GM23338 (cell line): ENCODE measurements at regions not wholly inside any gene's neighbourhood (a gene's known extent, or its start where the extent isn't known, plus 50 kb on each side); places are given as distances from the start of the nearest gene placed in this dataset.
A peak's percentile ranks its signal among the peaks of the same experiment; 100 is the strongest.

Source experiments
- ATAC-seq: fragments of 200-7000 bp; cut with Tn5 transposase; 3 replicates; pipeline ENCODE4 v1.9.1; 2020
- DNase-seq: peaks from one replicate; pipeline ENCODE4 v3.0.0-alpha.2; 2015; ENCODE audit warnings: low spot score
- H2AFZ ChIP-seq: fragments of 200-600 bp; sonication (generic); 2 replicates; pipeline ENCODE4 v1.8.0; 2016; ENCODE audit warnings: antibody characterized with exemption, mild to moderate bottlenecking, moderate library complexity
- H3F3A ChIP-seq: fragments of 200-600 bp; sonication (generic); replicated peaks from 2 replicates; pipeline ENCODE4 v1.8.0; 2017; ENCODE audit warnings: antibody characterized with exemption, mixed run types, low read depth
- H3K27ac ChIP-seq: fragments of 200-600 bp; sonication (generic); 2 replicates; pipeline ENCODE4 v1.6.1; 2016; ENCODE audit warnings: low read depth
- H3K27me3 ChIP-seq: fragments of 200-600 bp; sonication (generic); 2 replicates; pipeline ENCODE4 v1.8.0; 2016; ENCODE audit warnings: mild to moderate bottlenecking, mixed run types, moderate library complexity; ENCODE audit not compliant: insufficient read depth
- H3K36me3 ChIP-seq: fragments of 200-600 bp; sonication (generic); 2 replicates; pipeline ENCODE4 v1.8.0; 2016; ENCODE audit warnings: mild to moderate bottlenecking; ENCODE audit not compliant: insufficient read depth
- H3K4me1 ChIP-seq: fragments of 200-600 bp; sonication (generic); 2 replicates; pipeline ENCODE4 v1.8.0; 2016; ENCODE audit warnings: mild to moderate bottlenecking, moderate library complexity; ENCODE audit not compliant: insufficient read depth
- H3K4me2 ChIP-seq: fragments of 200-600 bp; sonication (generic); 2 replicates; pipeline ENCODE4 v1.7.1; 2017; ENCODE audit warnings: mixed run types
- H3K4me3 ChIP-seq: fragments of 200-600 bp; sonication (generic); 2 replicates; pipeline ENCODE4 v1.6.1; 2016; ENCODE audit warnings: mixed run types
- H3K79me2 ChIP-seq: fragments of 200-600 bp; sonication (generic); replicated peaks from 2 replicates; pipeline ENCODE4 v1.8.0; 2017; ENCODE audit warnings: mild to moderate bottlenecking; ENCODE audit not compliant: insufficient read depth
- H3K9me2 ChIP-seq: fragments of 200-600 bp; sonication (generic); 2 replicates; pipeline ENCODE4 v1.8.0; 2017; ENCODE audit not compliant: insufficient read depth
- H4K20me1 ChIP-seq: fragments of 200-600 bp; sonication (generic); replicated peaks from 2 replicates; pipeline ENCODE4 v1.8.0; 2017; ENCODE audit warnings: mild to moderate bottlenecking; ENCODE audit not compliant: insufficient read depth
- H3K27ac Mint-ChIP-seq: 2 replicates; pipeline ENCODE4 v1.8.0; 2020; ENCODE audit warnings: inconsistent platforms, mild to moderate bottlenecking, moderate library complexity, mixed read lengths
- H3K27me3 Mint-ChIP-seq: 3 replicates; pipeline ENCODE4 v1.8.0; 2022; ENCODE audit warnings: low read depth, mild to moderate bottlenecking, moderate library complexity, mixed read lengths, inconsistent platforms; ENCODE audit not compliant: insufficient read depth, poor library complexity
- H3K36me3 Mint-ChIP-seq: 3 replicates; pipeline ENCODE4 v1.8.0; 2021; ENCODE audit warnings: low read depth, mild to moderate bottlenecking, inconsistent platforms, moderate library complexity, mixed read lengths
- H3K4me1 Mint-ChIP-seq: 3 replicates; pipeline ENCODE4 v1.8.0; 2020; ENCODE audit warnings: mild to moderate bottlenecking, inconsistent platforms, mixed read lengths
- H3K4me3 Mint-ChIP-seq: 3 replicates; pipeline ENCODE4 v1.8.0; 2021; ENCODE audit warnings: moderate library complexity, mild to moderate bottlenecking, inconsistent platforms, mixed read lengths
- H3K9me3 Mint-ChIP-seq: 3 replicates; pipeline ENCODE4 v1.8.0; 2020; ENCODE audit warnings: moderate library complexity, mild to moderate bottlenecking, inconsistent platforms, mixed read lengths
- CREB1 ChIP-seq: fragments of 250-450 bp; sonication (Bioruptor Pico); IDR thresholded peaks from 2 replicates; pipeline ENCODE4 v1.5.0; 2020; ENCODE audit warnings: low read depth, mild to moderate bottlenecking, moderate library complexity
- ETS1 ChIP-seq: IDR thresholded peaks from 2 replicates; pipeline ENCODE4 v1.6.1; 2016; ENCODE audit warnings: antibody characterized with exemption
- EZH2 ChIP-seq: fragments of 200-600 bp; sonication (generic); IDR thresholded peaks from one replicate; pipeline ENCODE4 v1.8.0; 2017; ENCODE audit warnings: antibody characterized with exemption, mild to moderate bottlenecking, low read depth; ENCODE audit not compliant: unreplicated experiment
- EZH2phosphoT487 ChIP-seq: fragments of 200-600 bp; sonication (generic); IDR thresholded peaks from one replicate; pipeline ENCODE4 v1.8.1; 2018; ENCODE audit warnings: antibody characterized with exemption; ENCODE audit not compliant: unreplicated experiment
- JUNB ChIP-seq: IDR thresholded peaks from one replicate; pipeline ENCODE4 v1.6.1; 2016; ENCODE audit warnings: antibody characterized with exemption; ENCODE audit not compliant: unreplicated experiment
- NANOG ChIP-seq: IDR thresholded peaks from 2 replicates; pipeline ENCODE4 v1.6.1; 2016; ENCODE audit warnings: antibody characterized with exemption, borderline replicate concordance
- POLR2AphosphoS5 ChIP-seq: IDR thresholded peaks from 2 replicates; pipeline ENCODE4 v1.6.1; 2016; ENCODE audit warnings: antibody characterized with exemption, low read depth
- REST ChIP-seq: IDR thresholded peaks from one replicate; pipeline ENCODE4 v1.6.1; 2018; ENCODE audit warnings: antibody characterized with exemption; ENCODE audit not compliant: unreplicated experiment
- STAT1 ChIP-seq: IDR thresholded peaks from one replicate; pipeline ENCODE4 v1.6.1; 2016; ENCODE audit warnings: antibody characterized with exemption; ENCODE audit not compliant: unreplicated experiment
- ZNF114 ChIP-seq: fragments of 250-450 bp; sonication (Bioruptor Pico); IDR thresholded peaks from 2 replicates; pipeline ENCODE4 v1.5.0; 2020; ENCODE audit warnings: mild to moderate bottlenecking, moderate library complexity
- ZNF331 ChIP-seq: fragments of 250-450 bp; sonication (Bioruptor Pico); IDR thresholded peaks from 2 replicates; pipeline ENCODE4 v1.5.0; 2020; ENCODE audit warnings: low read depth, mild to moderate bottlenecking, moderate library complexity
- TF ChIP-seq, protein P1 (sequence below): fragments of 250-450 bp; sonication (Bioruptor Pico); IDR thresholded peaks from 2 replicates; pipeline ENCODE4 v1.5.0; 2020; ENCODE audit warnings: mild to moderate bottlenecking, moderate library complexity
- TF ChIP-seq, protein P2 (sequence below), 2 experiments: fragments of 200-600 bp in 1 of 2; sonication (generic) in 1 of 2; conservative IDR thresholded peaks; 2 replicates each; pipeline versions ENCODE4 v1.5.1 to v1.6.1; 2016 to 2017; ENCODE audit warnings: antibody characterized with exemption in 2 of 2, low read depth in 2 of 2, mild to moderate bottlenecking in 2 of 2, moderate library complexity in 1 of 2

- TF ChIP-seq, protein P1, sequence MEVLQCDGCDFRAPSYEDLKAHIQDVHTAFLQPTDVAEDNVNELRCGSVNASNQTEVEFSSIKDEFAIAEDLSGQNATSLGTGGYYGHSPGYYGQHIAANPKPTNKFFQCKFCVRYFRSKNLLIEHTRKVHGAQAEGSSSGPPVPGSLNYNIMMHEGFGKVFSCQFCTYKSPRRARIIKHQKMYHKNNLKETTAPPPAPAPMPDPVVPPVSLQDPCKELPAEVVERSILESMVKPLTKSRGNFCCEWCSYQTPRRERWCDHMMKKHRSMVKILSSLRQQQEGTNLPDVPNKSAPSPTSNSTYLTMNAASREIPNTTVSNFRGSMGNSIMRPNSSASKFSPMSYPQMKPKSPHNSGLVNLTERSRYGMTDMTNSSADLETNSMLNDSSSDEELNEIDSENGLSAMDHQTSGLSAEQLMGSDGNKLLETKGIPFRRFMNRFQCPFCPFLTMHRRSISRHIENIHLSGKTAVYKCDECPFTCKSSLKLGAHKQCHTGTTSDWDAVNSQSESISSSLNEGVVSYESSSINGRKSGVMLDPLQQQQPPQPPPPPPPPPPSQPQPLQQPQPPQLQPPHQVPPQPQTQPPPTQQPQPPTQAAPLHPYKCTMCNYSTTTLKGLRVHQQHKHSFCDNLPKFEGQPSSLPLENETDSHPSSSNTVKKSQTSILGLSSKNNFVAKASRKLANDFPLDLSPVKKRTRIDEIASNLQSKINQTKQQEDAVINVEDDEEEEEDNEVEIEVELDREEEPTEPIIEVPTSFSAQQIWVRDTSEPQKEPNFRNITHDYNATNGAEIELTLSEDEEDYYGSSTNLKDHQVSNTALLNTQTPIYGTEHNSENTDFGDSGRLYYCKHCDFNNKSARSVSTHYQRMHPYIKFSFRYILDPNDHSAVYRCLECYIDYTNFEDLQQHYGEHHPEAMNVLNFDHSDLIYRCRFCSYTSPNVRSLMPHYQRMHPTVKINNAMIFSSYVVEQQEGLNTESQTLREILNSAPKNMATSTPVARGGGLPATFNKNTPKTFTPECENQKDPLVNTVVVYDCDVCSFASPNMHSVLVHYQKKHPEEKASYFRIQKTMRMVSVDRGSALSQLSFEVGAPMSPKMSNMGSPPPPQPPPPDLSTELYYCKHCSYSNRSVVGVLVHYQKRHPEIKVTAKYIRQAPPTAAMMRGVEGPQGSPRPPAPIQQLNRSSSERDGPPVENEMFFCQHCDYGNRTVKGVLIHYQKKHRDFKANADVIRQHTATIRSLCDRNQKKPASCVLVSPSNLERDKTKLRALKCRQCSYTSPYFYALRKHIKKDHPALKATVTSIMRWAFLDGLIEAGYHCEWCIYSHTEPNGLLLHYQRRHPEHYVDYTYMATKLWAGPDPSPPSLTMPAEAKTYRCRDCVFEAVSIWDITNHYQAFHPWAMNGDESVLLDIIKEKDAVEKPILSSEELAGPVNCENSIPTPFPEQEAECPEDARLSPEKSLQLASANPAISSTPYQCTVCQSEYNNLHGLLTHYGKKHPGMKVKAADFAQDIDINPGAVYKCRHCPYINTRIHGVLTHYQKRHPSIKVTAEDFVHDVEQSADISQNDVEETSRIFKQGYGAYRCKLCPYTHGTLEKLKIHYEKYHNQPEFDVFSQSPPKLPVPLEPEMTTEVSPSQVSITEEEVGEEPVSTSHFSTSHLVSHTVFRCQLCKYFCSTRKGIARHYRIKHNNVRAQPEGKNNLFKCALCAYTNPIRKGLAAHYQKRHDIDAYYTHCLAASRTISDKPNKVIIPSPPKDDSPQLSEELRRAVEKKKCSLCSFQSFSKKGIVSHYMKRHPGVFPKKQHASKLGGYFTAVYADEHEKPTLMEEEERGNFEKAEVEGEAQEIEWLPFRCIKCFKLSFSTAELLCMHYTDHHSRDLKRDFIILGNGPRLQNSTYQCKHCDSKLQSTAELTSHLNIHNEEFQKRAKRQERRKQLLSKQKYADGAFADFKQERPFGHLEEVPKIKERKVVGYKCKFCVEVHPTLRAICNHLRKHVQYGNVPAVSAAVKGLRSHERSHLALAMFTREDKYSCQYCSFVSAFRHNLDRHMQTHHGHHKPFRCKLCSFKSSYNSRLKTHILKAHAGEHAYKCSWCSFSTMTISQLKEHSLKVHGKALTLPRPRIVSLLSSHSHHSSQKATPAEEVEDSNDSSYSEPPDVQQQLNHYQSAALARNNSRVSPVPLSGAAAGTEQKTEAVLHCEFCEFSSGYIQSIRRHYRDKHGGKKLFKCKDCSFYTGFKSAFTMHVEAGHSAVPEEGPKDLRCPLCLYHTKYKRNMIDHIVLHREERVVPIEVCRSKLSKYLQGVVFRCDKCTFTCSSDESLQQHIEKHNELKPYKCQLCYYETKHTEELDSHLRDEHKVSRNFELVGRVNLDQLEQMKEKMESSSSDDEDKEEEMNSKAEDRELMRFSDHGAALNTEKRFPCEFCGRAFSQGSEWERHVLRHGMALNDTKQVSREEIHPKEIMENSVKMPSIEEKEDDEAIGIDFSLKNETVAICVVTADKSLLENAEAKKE (CRISPR knock-in tag), result no peak
Observed at GRCh38 chr11:121800240-121800639, 315.8 kb downstream of the BLID start (continued).

DNA sequence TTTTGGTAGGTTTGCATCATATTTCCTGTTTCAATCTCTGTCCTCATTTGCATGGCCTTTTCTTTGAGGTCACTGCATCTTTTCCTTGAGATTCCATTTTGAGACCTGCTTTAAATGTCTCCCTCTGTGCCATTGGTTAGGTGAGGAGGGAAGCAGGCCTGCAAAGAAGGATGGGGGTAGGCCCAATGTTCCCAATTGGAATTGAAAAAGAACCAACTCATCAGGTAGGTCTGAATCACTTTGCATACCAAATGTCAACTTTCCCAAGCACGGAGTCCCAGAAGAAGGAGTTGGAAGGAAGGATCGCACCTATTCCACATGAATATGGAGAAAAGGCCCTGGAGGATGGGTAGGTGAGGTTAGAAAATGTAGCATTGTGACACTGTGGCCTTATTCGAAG, 318.5 kb downstream of the BLID start:
- no peaks in the 10 kb centered on the region for H3K79me2 ChIP-seq
- no peak for DNase-seq
- no peak for ATAC-seq
- H3K27me3 Mint-ChIP-seq, result peaks cover 3% of the 10 kb centered on the region
- no peak overlapping the region for H3K27ac Mint-ChIP-seq
- 0 out of 2 replicates have a peak, but pooled peaks cover 7% of the 10 kb centered on the region for H3K36me3 ChIP-seq
- peak overlapping the region; percentile 48; the same call in 1 of the 2 replicates for H2AFZ ChIP-seq
- peaks cover 26% of the 10 kb centered on the region for H3K4me1 ChIP-seq
- no peaks in the 10 kb centered on the region for H3K27me3 ChIP-seq
- H3K4me3 ChIP-seq, result no peak overlapping the region
- H3K9me2 ChIP-seq, result peaks cover 4% of the 10 kb centered on the region; the same call in 1 of the 2 replicates
- H3K4me3 Mint-ChIP-seq, result no peak overlapping the region
- peaks cover 29% of the 10 kb centered on the region for H3K36me3 Mint-ChIP-seq
- H3F3A ChIP-seq, result peaks cover 19% of the 10 kb centered on the region
- no peak overlapping the region for H3K4me2 ChIP-seq
- no peaks in the 10 kb centered on the region for H4K20me1 ChIP-seq
- H3K4me1 Mint-ChIP-seq, result peaks cover 40% of the 10 kb centered on the region
- peaks cover 27% of the 10 kb centered on the region for H3K9me3 Mint-ChIP-seq
- no peak overlapping the region for H3K27ac ChIP-seq
- TF ChIP-seq EZH2phosphoT487 (no peak), STAT1 (no peak), ZNF114 (no peak), REST (no peak), ETS1 (no peak), JUNB (no peak), NANOG (no peak), EZH2 (no peak), POLR2AphosphoS5 (no peak), ZNF331 (CRISPR knock-in tag) (no peak), CREB1 (no peak)
- TF ChIP-seq, protein P2, sequence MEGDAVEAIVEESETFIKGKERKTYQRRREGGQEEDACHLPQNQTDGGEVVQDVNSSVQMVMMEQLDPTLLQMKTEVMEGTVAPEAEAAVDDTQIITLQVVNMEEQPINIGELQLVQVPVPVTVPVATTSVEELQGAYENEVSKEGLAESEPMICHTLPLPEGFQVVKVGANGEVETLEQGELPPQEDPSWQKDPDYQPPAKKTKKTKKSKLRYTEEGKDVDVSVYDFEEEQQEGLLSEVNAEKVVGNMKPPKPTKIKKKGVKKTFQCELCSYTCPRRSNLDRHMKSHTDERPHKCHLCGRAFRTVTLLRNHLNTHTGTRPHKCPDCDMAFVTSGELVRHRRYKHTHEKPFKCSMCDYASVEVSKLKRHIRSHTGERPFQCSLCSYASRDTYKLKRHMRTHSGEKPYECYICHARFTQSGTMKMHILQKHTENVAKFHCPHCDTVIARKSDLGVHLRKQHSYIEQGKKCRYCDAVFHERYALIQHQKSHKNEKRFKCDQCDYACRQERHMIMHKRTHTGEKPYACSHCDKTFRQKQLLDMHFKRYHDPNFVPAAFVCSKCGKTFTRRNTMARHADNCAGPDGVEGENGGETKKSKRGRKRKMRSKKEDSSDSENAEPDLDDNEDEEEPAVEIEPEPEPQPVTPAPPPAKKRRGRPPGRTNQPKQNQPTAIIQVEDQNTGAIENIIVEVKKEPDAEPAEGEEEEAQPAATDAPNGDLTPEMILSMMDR (conservative IDR thresholded peaks at IDR 0.05; ENCODE audit: low read depth in 2 of 2), result no peak
